ENCODE measurements at regions not wholly inside any gene's neighbourhood (a gene's known extent, or its start where the extent isn't known, plus 50 kb on each side); places are given as distances from the start of the nearest gene placed in this dataset.

DNA sequence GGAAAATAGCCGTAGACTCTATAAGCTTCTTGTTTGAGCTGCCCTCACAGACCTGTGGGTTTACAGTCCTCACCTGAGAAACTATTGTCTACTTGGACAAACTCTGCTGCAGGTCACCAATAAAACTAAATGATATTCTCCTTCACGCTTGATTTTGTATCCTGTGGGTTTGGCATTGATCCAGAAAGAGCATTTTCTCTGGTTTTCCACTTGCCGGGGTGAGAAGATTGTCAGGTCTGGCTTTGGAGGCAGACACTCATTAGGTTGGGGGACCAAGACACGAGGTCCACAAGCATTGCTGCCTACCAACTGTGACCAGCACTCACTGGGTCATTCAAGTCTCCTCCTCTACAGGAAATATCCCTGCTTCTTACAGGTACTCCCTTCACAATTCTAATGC, 68.5 kb downstream of the CDC14C start:
- no peak overlapping the region for H3K4ac ChIP-seq (ENCODE audit: low read depth, low read length)
- H3K79me1 ChIP-seq (ENCODE audit: low read depth in 1 of 2, low read length in 2 of 2) = no peaks in the 10 kb centered on the region
- H2AK5ac ChIP-seq (ENCODE audit: low read depth, low read length) = no peak overlapping the region
- no peak overlapping the region for H3K18ac ChIP-seq (ENCODE audit: low read depth, low read length)
- H2AFZ ChIP-seq (replicated peaks; ENCODE audit: low read length, poor library complexity) = no peak overlapping the region
- no peaks in the 10 kb centered on the region for H3K9me1 ChIP-seq (ENCODE audit: insufficient read depth, low read length)
- H3K23ac ChIP-seq (ENCODE audit: low read depth, low read length) = no peak overlapping the region
- ATAC-seq (ENCODE audit: low read depth) = no peak
- POLR2A ChIA-PET (ENCODE audit: unreplicated experiment) = no interaction called here
- no CpG with 5 or more reads among the region's 4 CpGs for WGBS, 2 experiments (ENCODE audit: extremely low coverage in 2 of 2, insufficient read length in 1 of 2)
- dilution Hi-C loops (cut with HindIII; ENCODE audit: low sequenced_read_pairs, unreplicated experiment) (no loop called here), intact Hi-C loops (cut with micrococcal nuclease) (no loop called here), in situ Hi-C loops (cut with MboI; ENCODE audit: low sequenced_read_pairs) (no loop called here)
- no peak overlapping the region for H2BK20ac ChIP-seq (ENCODE audit: low read depth, low read length)
- no peak overlapping the region for H3K4me3 ChIP-seq (ENCODE audit: insufficient read depth, low read depth, low read length)
- CTCF ChIA-PET = no interaction called here
- H4K5ac ChIP-seq (ENCODE audit: low read depth, low read length) = no peak overlapping the region
- H4K20me1 ChIP-seq (ENCODE audit: insufficient read depth, low read length) = no peaks in the 10 kb centered on the region
- H2BK5ac ChIP-seq (ENCODE audit: low read depth, low read length, poor library complexity, severe bottlenecking) = no peak overlapping the region
- no peak overlapping the region for H3K4me2 ChIP-seq (ENCODE audit: low read depth, low read length)
- H2AK9ac ChIP-seq (replicated peaks; ENCODE audit: low read depth, low read length, poor library complexity) = no peak overlapping the region
- H3K56ac ChIP-seq (ENCODE audit: extremely low read depth, insufficient read depth, low read length) = no peak overlapping the region
- H4K91ac ChIP-seq (ENCODE audit: insufficient read depth, low read depth, low read length) = no peak overlapping the region
- TF ChIP-seq, protein P1, sequence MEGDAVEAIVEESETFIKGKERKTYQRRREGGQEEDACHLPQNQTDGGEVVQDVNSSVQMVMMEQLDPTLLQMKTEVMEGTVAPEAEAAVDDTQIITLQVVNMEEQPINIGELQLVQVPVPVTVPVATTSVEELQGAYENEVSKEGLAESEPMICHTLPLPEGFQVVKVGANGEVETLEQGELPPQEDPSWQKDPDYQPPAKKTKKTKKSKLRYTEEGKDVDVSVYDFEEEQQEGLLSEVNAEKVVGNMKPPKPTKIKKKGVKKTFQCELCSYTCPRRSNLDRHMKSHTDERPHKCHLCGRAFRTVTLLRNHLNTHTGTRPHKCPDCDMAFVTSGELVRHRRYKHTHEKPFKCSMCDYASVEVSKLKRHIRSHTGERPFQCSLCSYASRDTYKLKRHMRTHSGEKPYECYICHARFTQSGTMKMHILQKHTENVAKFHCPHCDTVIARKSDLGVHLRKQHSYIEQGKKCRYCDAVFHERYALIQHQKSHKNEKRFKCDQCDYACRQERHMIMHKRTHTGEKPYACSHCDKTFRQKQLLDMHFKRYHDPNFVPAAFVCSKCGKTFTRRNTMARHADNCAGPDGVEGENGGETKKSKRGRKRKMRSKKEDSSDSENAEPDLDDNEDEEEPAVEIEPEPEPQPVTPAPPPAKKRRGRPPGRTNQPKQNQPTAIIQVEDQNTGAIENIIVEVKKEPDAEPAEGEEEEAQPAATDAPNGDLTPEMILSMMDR (conservative IDR thresholded peaks at IDR 0.05; ENCODE audit: low read depth, low read length) = no peak
- TF ChIP-seq FOS (IDR thresholded peaks at IDR 0.05; ENCODE audit: low read depth, low read length) (no peak), BHLHE40 (IDR thresholded peaks at IDR 0.05; ENCODE audit: low read depth, low read length) (no peak), RCOR1 (IDR thresholded peaks at IDR 0.05; ENCODE audit: insufficient replicate concordance, low read length) (no peak), CEBPB (IDR thresholded peaks at IDR 0.05; ENCODE audit: low read depth, low read length) (no peak), MXI1 (IDR thresholded peaks at IDR 0.05; ENCODE audit: borderline replicate concordance, low read depth, low read length) (no peak)
- TF ChIP-seq, protein P2, sequence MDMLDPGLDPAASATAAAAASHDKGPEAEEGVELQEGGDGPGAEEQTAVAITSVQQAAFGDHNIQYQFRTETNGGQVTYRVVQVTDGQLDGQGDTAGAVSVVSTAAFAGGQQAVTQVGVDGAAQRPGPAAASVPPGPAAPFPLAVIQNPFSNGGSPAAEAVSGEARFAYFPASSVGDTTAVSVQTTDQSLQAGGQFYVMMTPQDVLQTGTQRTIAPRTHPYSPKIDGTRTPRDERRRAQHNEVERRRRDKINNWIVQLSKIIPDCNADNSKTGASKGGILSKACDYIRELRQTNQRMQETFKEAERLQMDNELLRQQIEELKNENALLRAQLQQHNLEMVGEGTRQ (IDR thresholded peaks at IDR 0.05; ENCODE audit: low read depth, low read length) = no peak
- no peaks in the 10 kb centered on the region for H3K36me3 ChIP-seq (ENCODE audit: control insufficient read depth, insufficient read depth, low read length)
- H3K27me3 ChIP-seq (ENCODE audit: control insufficient read depth, insufficient read depth, low read length) = no peaks in the 10 kb centered on the region
- BruUV-seq (replicated peaks) = no TSS peak
- H3K9ac ChIP-seq (ENCODE audit: low read depth, low read length) = no peak overlapping the region
- H3K4me1 ChIP-seq (ENCODE audit: control insufficient read depth, insufficient read depth, low read length) = no peaks in the 10 kb centered on the region
- peaks cover 6% of the 10 kb centered on the region for H3K9me3 ChIP-seq (ENCODE audit: control insufficient read depth, insufficient read depth, low read length)
- no peak overlapping the region for H2BK120ac ChIP-seq (ENCODE audit: low read depth, low read length)
- no peak overlapping the region for H4K8ac ChIP-seq (ENCODE audit: low read depth in 2 of 2, low read length in 2 of 2)
- DNase-seq = no peak
- no peak overlapping the region for H2BK15ac ChIP-seq (ENCODE audit: low read depth, low read length)
- no peak overlapping the region for H3K14ac ChIP-seq (replicated peaks; ENCODE audit: low read depth, low read length)
- H3K27ac ChIP-seq (ENCODE audit: insufficient read depth, low read length) = no peak overlapping the region

Data from IMR-90 (cell line).